Smooth muscle cell (in vitro differentiated cells): ENCODE measurements at regions not wholly inside any gene's neighbourhood (a gene's known extent, or its start where the extent isn't known, plus 50 kb on each side); places are given as distances from the start of the nearest gene placed in this dataset.

Experiments used
- DNase-seq: peaks from one replicate; lab custom pipeline; 2025; ENCODE audit not compliant: unreplicated experiment; lab: John Stamatoyannopoulos, UW
- H2AFZ ChIP-seq: fragments of 200-600 bp; sonication (generic); 2 replicates; pipeline ENCODE4 v1.6.0; 2016; ENCODE audit warnings: antibody characterized with exemption, low read depth, mild to moderate bottlenecking
- H3F3A ChIP-seq: fragments of 200-600 bp; sonication (generic); 2 replicates; pipeline ENCODE4 v1.6.0; 2017; ENCODE audit warnings: antibody characterized with exemption, low read depth
- H3K27ac ChIP-seq: fragments of 200-600 bp; sonication (generic); 2 replicates; pipeline ENCODE4 v1.5.1; 2016; ENCODE audit warnings: low read depth, mild to moderate bottlenecking
- H3K27me3 ChIP-seq: fragments of 200-600 bp; sonication (generic); 2 replicates; pipeline ENCODE4 v1.6.1; 2016; ENCODE audit warnings: low read depth, mild to moderate bottlenecking
- H3K36me3 ChIP-seq: fragments of 200-600 bp; sonication (generic); 2 replicates; pipeline ENCODE4 v1.5.1; 2016; ENCODE audit warnings: low read depth
- H3K4me1 ChIP-seq: fragments of 200-600 bp; sonication (generic); 2 replicates; pipeline ENCODE4 v1.5.1; 2016; ENCODE audit warnings: low read depth
- H3K4me2 ChIP-seq: fragments of 200-600 bp; sonication (generic); 2 replicates; pipeline ENCODE4 v1.6.0; 2016; ENCODE audit warnings: mild to moderate bottlenecking
- H3K4me3 ChIP-seq: fragments of 200-600 bp; sonication (generic); 2 replicates; pipeline ENCODE4 v1.5.1; 2016; ENCODE audit warnings: mild to moderate bottlenecking
- H3K79me2 ChIP-seq: fragments of 200-600 bp; sonication (generic); 2 replicates; pipeline ENCODE4 v1.6.0; 2016; ENCODE audit warnings: low read depth, mild to moderate bottlenecking
- H3K9ac ChIP-seq: fragments of 200-600 bp; sonication (generic); 2 replicates; pipeline ENCODE4 v1.6.0; 2016; ENCODE audit warnings: low read depth
- H3K9me3 ChIP-seq: fragments of 200-600 bp; sonication (generic); replicated peaks from 2 replicates; pipeline ENCODE4 v1.5.1; 2016; ENCODE audit warnings: low read depth
- H4K20me1 ChIP-seq: fragments of 200-600 bp; sonication (generic); 2 replicates; pipeline ENCODE4 v1.6.0; 2016; ENCODE audit warnings: low read depth
- WGBS: methylation state at CpG from one replicate; pipeline ENCODE4 v1.1.7; 2016; ENCODE audit warnings: low lambda C conversion rate; 5-methylcytosine and 5-hydroxymethylcytosine counted together
- TF ChIP-seq, protein P1 (sequence below): fragments of 200-600 bp; sonication (generic); IDR thresholded peaks from 2 replicates; pipeline ENCODE4 v1.5.1; 2017; ENCODE audit warnings: borderline replicate concordance, mild to moderate bottlenecking, antibody characterized with exemption; ENCODE audit not compliant: insufficient read depth, poor library complexity, severe bottlenecking

DNA sequence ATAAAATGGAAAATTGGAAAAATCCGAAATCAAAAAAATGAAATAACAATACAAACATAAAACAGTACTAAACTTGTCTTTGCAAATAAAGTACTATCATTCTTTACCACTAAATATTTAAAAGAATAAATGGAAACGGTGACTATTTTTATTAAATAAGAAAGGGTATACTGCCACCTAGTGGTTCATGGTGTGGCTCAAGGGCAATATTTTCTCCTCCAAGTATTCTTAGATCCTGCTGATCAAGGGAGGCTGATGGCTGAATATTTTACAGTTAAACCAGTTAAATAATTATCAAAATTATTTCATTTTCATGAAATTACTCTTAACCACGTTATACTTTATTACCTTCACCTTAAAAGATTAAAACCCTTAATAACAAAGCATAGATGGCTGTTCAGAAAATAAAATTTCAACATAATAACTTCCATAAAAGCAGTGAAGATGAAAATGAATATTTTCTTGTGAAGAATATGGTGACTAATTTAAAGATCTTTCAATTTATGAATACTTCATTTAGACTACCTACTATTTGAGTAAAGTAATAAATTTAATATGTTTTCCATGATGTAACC lies 1793.9 kb downstream of the NCAM2 start:
- no peak for DNase-seq
- Histone ChIP-seq H3K9me3 (no peaks in the 10 kb centered on the region), H3K79me2 (no peaks in the 10 kb centered on the region), H3F3A (no peaks in the 10 kb centered on the region), H3K36me3 (no peaks in the 10 kb centered on the region), H2AFZ (no peak overlapping the region), H4K20me1 (no peaks in the 10 kb centered on the region), H3K27me3 (no peaks in the 10 kb centered on the region), H3K4me2 (no peak overlapping the region), H3K4me1 (no peaks in the 10 kb centered on the region), H3K4me3 (no peak overlapping the region), H3K9ac (no peak overlapping the region), H3K27ac (no peak overlapping the region)
- WGBS, result under 1% methylated on average over 3 of the region's 3 CpGs
- TF ChIP-seq, protein P1, sequence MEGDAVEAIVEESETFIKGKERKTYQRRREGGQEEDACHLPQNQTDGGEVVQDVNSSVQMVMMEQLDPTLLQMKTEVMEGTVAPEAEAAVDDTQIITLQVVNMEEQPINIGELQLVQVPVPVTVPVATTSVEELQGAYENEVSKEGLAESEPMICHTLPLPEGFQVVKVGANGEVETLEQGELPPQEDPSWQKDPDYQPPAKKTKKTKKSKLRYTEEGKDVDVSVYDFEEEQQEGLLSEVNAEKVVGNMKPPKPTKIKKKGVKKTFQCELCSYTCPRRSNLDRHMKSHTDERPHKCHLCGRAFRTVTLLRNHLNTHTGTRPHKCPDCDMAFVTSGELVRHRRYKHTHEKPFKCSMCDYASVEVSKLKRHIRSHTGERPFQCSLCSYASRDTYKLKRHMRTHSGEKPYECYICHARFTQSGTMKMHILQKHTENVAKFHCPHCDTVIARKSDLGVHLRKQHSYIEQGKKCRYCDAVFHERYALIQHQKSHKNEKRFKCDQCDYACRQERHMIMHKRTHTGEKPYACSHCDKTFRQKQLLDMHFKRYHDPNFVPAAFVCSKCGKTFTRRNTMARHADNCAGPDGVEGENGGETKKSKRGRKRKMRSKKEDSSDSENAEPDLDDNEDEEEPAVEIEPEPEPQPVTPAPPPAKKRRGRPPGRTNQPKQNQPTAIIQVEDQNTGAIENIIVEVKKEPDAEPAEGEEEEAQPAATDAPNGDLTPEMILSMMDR, result peak; percentile 79

DNA sequence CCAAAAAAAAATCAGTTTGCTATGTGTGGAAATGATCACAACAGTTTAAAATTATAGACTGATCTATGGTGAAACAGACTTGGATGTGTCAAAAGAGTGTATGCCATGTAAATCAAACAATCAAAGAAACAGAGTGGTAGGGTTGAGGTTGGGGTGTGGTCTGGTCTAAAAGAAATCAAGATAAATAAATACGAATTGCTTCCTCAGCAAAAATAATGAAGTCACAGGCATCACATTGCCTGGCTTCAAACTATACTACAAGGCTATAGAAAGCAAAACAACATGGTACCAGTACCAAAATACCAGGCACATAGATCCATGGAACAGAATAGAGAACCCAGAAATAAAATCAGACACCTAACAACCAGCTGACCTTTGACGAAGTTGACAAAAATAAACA lies 1796.9 kb downstream of the NCAM2 start:
- Histone ChIP-seq H3F3A (no peaks in the 10 kb centered on the region), H3K9me3 (no peaks in the 10 kb centered on the region), H3K4me1 (no peaks in the 10 kb centered on the region), H3K27me3 (no peaks in the 10 kb centered on the region), H3K27ac (no peak overlapping the region), H3K79me2 (no peaks in the 10 kb centered on the region), H3K9ac (no peak overlapping the region), H3K4me2 (no peak overlapping the region), H2AFZ (no peak overlapping the region), H4K20me1 (no peaks in the 10 kb centered on the region), H3K4me3 (no peak overlapping the region), H3K36me3 (no peaks in the 10 kb centered on the region)
- 96% methylated on average over 2 of the region's 2 CpGs for WGBS
- no peak for DNase-seq
- TF ChIP-seq, protein P1, result no peak

DNA sequence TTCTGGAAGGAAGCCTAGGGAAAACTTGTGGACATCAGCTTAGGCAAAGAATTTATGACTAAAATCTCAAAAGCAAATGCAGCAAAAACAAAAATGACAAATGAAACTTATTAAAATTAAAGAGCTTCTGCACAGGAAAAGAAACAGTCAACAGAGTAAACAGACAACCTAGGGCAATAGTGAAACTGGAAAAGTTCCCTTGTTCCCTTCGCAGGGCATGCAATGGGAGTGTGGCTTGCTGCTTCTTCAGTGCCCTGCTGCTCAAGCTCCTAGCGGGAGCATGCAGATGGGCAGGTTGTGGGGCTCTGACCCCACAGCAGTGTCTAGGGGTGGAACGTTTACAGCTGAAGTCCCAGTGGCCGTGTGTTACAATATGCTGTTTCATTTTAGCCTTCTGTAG lies 1797.4 kb downstream of the NCAM2 start:
- Histone ChIP-seq H3K27me3 (no peaks in the 10 kb centered on the region), H4K20me1 (no peaks in the 10 kb centered on the region), H3K4me3 (no peak overlapping the region), H3K9me3 (no peaks in the 10 kb centered on the region), H3K9ac (no peak overlapping the region), H3K27ac (no peak overlapping the region), H3K4me2 (no peak overlapping the region), H3K36me3 (no peaks in the 10 kb centered on the region), H3F3A (no peaks in the 10 kb centered on the region), H2AFZ (no peak overlapping the region), H3K79me2 (no peaks in the 10 kb centered on the region), H3K4me1 (no peaks in the 10 kb centered on the region)
- DNase-seq, result no peak
- TF ChIP-seq, protein P1, result no peak
- 82% methylated on average over 4 of the region's 4 CpGs for WGBS

DNA sequence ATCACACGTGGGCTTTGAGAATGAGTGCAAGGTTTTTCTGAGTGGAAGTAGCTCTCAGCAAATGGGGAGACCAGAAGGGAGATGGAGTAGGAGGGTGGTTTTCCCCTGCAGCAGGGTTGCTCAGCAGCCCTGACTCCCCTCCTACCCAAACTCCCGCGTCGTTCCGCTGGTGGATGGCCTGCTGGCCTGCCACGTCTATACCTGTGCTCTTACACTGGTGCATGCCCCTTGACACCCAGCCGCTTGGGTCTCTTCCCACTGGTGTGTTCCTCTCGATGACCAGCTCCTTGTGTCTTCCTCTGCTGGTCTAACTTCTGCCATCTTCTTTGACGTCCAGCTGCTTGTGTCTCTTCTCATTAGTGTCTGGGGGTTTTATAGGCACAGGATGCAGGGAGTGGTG lies 1797.9 kb downstream of the NCAM2 start:
- H3K4me3 ChIP-seq, result no peak overlapping the region
- no peak for DNase-seq
- no peak overlapping the region for H3K4me2 ChIP-seq
- H3F3A ChIP-seq, result no peaks in the 10 kb centered on the region
- no peaks in the 10 kb centered on the region for H3K9me3 ChIP-seq
- H3K79me2 ChIP-seq, result no peaks in the 10 kb centered on the region
- WGBS, result 89% methylated on average over 9 of the region's 9 CpGs
- no peak overlapping the region for H3K9ac ChIP-seq
- H4K20me1 ChIP-seq, result no peaks in the 10 kb centered on the region
- H2AFZ ChIP-seq, result no peak overlapping the region
- no peak overlapping the region for H3K27ac ChIP-seq
- TF ChIP-seq, protein P1, result no peak
- H3K4me1 ChIP-seq, result no peaks in the 10 kb centered on the region
- H3K36me3 ChIP-seq, result no peaks in the 10 kb centered on the region
- no peaks in the 10 kb centered on the region for H3K27me3 ChIP-seq
